GM19239 (cell line): ENCODE measurements at regions not wholly inside any gene's neighbourhood (a gene's known extent, or its start where the extent isn't known, plus 50 kb on each side); places are given as distances from the start of the nearest gene placed in this dataset.
"Not testable (repeated sequence)": the region's sequence is repeated elsewhere in the genome, so short reads cannot be mapped to it uniquely, and the experiment has no call there.

Experiments used
- DNase-seq: peaks from one replicate; pipeline ENCODE4 v3.0.0; 2011; ENCODE audit warnings: low spot score; ENCODE audit not compliant: insufficient read length
- FAIRE-seq: peaks from 2 replicates; lab custom pipeline; 2011; peaks lifted over from hg19 to GRCh38; lab: Jason Lieb, UNC

DNA sequence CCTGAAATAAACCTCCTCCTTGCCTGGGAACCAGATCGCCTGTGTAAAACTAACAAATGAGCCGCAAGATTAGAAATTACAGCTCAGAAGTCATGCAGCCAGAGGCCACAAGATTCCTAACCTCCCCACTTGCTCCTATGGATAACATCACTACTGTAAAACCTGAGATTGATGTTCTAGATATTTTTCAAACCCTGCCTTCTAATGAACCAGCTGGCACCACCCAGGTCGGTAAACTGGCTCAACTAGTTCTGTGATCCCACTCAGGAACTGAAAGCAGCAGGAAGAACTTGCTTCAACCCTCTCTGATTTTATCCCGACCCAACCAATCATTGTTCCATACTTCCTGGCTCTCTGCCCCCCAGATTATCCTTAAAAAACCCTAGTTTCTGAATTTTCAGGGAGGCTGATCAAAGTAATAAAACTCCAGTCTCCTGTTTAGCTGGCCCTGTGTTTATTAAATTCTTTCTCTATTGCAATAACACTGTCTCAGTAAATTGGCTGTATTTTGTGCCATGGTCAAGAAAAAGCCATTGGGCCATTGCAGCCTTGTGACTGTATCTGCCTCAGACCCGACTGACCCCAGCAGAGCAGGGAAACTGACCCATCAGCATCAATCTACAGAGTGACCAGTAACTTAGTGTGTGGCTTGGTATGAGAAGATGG lies 98.9 kb downstream of the RPLP1 start:
- no peak for DNase-seq
- no peak for FAIRE-seq

- DNase-seq = no peak
- no peak for FAIRE-seq
These were observed 99.6 kb downstream of the RPLP1 start for GRCh38 chr15:69552057-69552815.

DNA sequence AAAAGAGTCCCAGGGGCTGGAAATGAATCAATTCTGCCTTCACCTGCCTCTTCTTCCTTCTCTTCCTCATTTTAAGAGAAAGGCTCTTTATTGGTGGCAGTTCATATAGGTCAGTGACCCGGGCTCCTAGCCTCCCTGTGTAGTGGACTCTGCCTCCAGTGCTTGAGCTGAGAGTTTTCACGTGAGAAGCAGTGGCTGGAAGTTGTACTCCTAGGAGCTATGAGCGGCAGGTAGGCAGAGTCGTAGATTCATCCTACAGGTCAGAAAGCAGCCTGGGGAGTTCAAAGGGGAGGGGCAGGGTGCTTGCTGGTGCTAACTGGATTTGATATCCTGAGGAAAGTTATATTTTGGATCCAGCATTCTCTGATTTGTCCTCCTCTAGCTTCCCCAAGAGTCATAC lies 101.1 kb downstream of the RPLP1 start:
- FAIRE-seq (no peak), DNase-seq (no peak)

DNA sequence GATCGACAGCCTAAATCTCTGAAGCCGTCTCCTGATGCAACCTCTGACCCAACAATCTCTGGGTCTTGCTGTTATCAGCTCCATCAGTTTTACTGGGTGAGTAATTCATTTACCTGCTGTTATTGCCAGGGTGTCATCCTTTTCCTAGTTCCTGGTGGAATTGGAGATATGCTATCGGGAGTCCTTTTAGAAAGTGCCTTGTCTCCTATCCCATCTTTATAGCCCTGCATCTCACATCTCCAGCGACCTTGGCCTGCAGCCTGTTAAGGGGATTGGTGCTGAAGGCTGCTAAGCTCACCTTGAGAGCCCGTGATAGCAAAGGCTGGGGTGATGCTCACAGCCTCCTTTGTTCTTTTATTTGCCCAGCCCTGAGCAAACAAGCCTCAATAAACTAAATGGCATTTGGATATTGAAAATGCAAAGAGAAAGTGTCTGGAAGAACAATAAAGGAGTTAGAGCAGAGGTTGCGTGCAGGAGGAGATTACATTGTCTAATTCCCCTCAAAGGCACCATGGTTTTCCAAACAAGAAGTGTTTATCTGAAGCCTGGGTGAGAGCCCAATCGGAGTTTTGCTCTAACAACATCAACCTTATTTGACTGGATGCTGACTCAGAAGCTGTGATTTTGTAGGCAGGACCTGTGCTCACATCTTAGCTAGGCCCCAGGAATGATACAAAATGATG lies 101.8 kb downstream of the RPLP1 start:
- no peak for DNase-seq
- no peak for FAIRE-seq

- DNase-seq (no peak), FAIRE-seq (no peak)
These were observed 102.5 kb downstream of the RPLP1 start for GRCh38 chr15:69555080-69555479.

GRCh38 chr15:69556344-69556743 lies 103.7 kb downstream of the RPLP1 start:
- no peak for FAIRE-seq
- no peak for DNase-seq

GRCh38 chr15:69557020-69557706 lies 104.5 kb downstream of the RPLP1 start:
- FAIRE-seq = no peak
- no peak for DNase-seq

GRCh38 chr15:69557707-69558409 lies 105.2 kb downstream of the RPLP1 start:
- FAIRE-seq (no peak), DNase-seq (no peak)

GRCh38 chr15:69559440-69560190 lies 107.0 kb downstream of the RPLP1 start:
- DNase-seq (no peak), FAIRE-seq (no peak)

DNA sequence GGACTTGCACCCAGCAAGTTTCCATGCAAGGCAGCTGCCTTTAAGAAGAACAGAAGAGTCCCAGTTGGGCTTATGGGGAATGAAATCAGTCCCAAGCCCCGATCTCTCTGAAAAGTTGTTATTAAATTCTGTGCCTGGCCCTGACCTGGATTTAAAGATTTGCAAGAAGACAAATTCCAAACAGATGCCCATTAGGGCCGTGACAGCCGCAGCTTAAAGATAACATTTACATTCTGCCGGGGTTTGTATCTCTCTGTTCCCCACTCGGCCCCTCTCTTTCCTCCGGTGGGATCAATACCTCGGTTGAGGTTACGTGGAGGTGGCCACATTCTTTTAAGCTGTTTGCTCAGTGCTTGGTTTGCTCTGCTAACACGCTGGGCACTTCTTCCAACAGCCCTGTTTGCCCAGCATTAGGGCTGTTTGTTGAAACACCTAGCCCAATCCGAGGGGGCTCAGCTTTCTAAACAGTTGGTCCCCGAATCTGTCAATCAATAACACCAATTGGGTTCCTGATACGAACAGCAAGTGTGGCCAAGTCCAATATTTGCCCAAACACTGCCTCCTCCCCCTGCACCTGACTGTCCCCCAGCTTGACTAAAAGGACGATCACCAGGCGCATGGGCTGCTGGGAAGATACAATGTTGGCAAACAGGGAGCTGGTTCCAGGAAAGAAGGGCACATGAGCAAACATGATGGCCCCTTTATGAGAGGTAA lies 108.6 kb downstream of the RPLP1 start:
- no peak for FAIRE-seq
- no peak for DNase-seq

DNA sequence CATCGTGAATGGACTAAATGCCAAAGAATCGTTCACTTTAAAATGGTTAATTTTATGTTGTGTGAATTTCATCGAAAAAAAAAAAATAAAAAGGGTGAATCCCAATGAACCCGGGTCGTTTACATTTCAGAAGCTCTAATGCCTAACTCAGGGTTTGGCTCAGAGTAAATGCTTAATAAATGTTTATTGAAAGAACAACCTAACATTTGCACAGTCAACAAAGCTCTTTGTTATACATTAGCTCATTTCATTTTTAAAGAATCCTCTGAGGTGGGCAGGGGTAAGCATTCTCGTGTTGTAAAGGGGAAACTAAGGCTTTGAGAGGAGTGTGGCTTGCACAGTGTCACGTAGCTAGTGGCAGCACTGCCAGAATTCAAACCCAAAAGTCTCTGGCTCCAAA lies 109.5 kb downstream of the RPLP1 start:
- FAIRE-seq (no peak), DNase-seq (no peak)

DNA sequence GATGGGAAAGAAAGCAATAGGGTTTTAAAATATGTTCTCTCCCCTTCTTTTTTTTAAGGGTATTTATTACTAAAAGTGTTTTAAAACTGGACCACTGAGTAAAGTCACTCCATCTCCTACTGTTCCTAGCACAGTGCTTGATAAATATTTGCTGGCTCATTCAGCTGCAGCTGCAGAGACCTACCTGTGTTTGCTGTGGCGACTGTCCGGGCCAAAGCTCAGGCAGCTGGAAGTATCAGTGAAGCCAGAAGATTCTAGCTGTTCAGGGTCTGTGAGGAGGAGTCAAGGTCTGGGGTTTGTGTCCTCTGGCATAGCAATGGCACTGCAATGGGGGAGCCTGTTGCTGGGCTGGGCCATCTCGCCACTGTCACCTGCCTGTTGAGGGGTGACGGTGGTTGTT lies 109.9 kb downstream of the RPLP1 start:
- FAIRE-seq (no peak), DNase-seq (no peak)

GRCh38 chr15:69565066-69565655 lies 112.5 kb downstream of the RPLP1 start:
- no peak for DNase-seq
- FAIRE-seq = no peak

- not testable (repeated sequence) for DNase-seq, FAIRE-seq
These were observed 114.7 kb downstream of the RPLP1 start for GRCh38 chr15:69567238-69567760.

DNA sequence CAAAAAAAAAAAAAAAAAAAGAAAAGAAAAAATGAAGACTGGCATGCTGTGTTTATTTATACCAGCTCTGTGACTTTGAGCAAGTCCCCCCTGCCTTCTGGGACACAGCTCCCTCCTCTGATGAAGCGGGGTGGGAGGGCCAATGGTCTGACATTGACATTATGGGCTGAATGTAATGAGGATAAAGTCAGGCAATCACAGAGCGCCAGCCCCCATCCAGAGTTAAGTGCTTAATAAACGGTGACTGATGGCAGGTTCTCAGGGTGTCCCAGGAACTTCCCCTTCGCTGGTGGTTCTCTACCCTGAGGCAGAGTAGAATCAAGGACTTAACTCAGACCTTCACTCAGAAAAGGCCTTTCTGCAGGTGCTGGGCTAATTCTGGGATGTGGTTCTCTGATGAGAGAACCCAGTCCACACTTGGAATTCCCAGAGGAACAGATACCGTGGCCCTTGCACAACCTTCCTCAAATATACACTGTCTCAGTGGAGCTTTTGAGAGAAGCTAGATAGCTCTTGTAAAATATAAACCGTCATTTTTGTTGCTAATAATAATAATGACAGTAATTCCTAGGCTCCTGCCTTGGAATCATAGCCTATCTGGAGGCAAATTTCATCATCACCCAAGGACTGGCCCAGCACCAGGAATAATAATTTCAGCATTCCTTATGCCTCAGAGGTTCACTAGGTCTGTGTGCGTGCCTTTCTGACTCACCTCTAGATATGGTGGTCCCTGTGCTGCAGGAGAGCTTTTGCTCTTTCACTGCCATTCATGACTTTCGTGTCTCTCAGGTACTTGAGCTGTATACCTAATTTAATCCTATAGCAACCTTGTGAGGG lies 115.8 kb downstream of the RPLP1 start:
- no peak for FAIRE-seq
- DNase-seq = no peak

GRCh38 chr15:69570454-69570853 lies 117.8 kb downstream of the RPLP1 start:
- DNase-seq (no peak), FAIRE-seq (no peak)

- FAIRE-seq = no peak
- no peak for DNase-seq
These were observed 118.4 kb downstream of the RPLP1 start for GRCh38 chr15:69570997-69571396.
